ENCODE measurements at regions not wholly inside any gene's neighbourhood (a gene's known extent, or its start where the extent isn't known, plus 50 kb on each side); places are given as distances from the start of the nearest gene placed in this dataset.
"Not testable (repeated sequence)": the region's sequence is repeated elsewhere in the genome, so short reads cannot be mapped to it uniquely, and the experiment has no call there.

GRCh38 chrX:14351611-14352303, 177.6 kb upstream of the GLRA2 start:
- no peak for DNase-seq

- DNase-seq: no peak
These were observed 181.8 kb upstream of the GLRA2 start for GRCh38 chrX:14347523-14347922.

GRCh38 chrX:14344172-14344940, 185.0 kb upstream of the GLRA2 start:
- no peak for DNase-seq

- no peak for DNase-seq
These were observed 219.9 kb upstream of the GLRA2 start for GRCh38 chrX:14309431-14309830.

- not testable (repeated sequence) for DNase-seq
These were observed 220.4 kb upstream of the GLRA2 start for GRCh38 chrX:14308976-14309375.

- DNase-seq: no peak
These were observed 225.4 kb upstream of the GLRA2 start for GRCh38 chrX:14303891-14304290.

- not testable (repeated sequence) for DNase-seq
These were observed 226.8 kb upstream of the GLRA2 start for GRCh38 chrX:14302561-14302960.

GRCh38 chrX:14300376-14300775, 229.0 kb upstream of the GLRA2 start:
- DNase-seq: no peak

- no peak for DNase-seq
These were observed 233.9 kb upstream of the GLRA2 start for GRCh38 chrX:14295426-14295825.

- DNase-seq: no peak
These were observed 237.5 kb upstream of the GLRA2 start for GRCh38 chrX:14291666-14292500.

GRCh38 chrX:14290335-14290734, 239.0 kb upstream of the GLRA2 start:
- no peak for DNase-seq

GRCh38 chrX:14274691-14275090, 245.0 kb upstream of the GEMIN8 start:
- DNase-seq: no peak

- no peak for DNase-seq
These were observed 237.5 kb upstream of the GEMIN8 start for GRCh38 chrX:14267216-14267615.

GRCh38 chrX:14266705-14267104, 237.0 kb upstream of the GEMIN8 start:
- no peak for DNase-seq

- DNase-seq: no peak
These were observed 214.1 kb upstream of the GEMIN8 start for GRCh38 chrX:14243823-14244222.

GRCh38 chrX:14235004-14235403, 205.3 kb upstream of the GEMIN8 start:
- no peak for DNase-seq

- no peak for DNase-seq
These were observed 203.0 kb upstream of the GEMIN8 start for GRCh38 chrX:14232688-14233087.

- DNase-seq: no peak
These were observed 198.9 kb upstream of the GEMIN8 start for GRCh38 chrX:14228611-14229010.

GRCh38 chrX:14220386-14220944, 190.8 kb upstream of the GEMIN8 start:
- DNase-seq: no peak

- no peak for DNase-seq
These were observed 179.3 kb upstream of the GEMIN8 start for GRCh38 chrX:14209034-14209433.

- no peak for DNase-seq
These were observed 165.0 kb upstream of the GEMIN8 start for GRCh38 chrX:14194711-14195110.

GRCh38 chrX:14193547-14193946, 163.9 kb upstream of the GEMIN8 start:
- no peak for DNase-seq

GRCh38 chrX:14173873-14174272, 144.2 kb upstream of the GEMIN8 start:
- DNase-seq: no peak
